PC-9 (cell line): ENCODE measurements at regions not wholly inside any gene's neighbourhood (a gene's known extent, or its start where the extent isn't known, plus 50 kb on each side); places are given as distances from the start of the nearest gene placed in this dataset.

Experiments used
- CTCF ChIP-seq: fragments of 200-600 bp; sonication (generic); conservative IDR thresholded peaks from 2 replicates; pipeline ENCODE4 v1.6.1; 2017; ENCODE audit warnings: mixed run types, antibody characterized with exemption, mild to moderate bottlenecking, moderate library complexity
- EZH2 ChIP-seq: fragments of 200-600 bp; sonication (generic); IDR thresholded peaks from 2 replicates; pipeline ENCODE4 v1.8.0; 2017; ENCODE audit warnings: antibody characterized with exemption, low read depth

DNA sequence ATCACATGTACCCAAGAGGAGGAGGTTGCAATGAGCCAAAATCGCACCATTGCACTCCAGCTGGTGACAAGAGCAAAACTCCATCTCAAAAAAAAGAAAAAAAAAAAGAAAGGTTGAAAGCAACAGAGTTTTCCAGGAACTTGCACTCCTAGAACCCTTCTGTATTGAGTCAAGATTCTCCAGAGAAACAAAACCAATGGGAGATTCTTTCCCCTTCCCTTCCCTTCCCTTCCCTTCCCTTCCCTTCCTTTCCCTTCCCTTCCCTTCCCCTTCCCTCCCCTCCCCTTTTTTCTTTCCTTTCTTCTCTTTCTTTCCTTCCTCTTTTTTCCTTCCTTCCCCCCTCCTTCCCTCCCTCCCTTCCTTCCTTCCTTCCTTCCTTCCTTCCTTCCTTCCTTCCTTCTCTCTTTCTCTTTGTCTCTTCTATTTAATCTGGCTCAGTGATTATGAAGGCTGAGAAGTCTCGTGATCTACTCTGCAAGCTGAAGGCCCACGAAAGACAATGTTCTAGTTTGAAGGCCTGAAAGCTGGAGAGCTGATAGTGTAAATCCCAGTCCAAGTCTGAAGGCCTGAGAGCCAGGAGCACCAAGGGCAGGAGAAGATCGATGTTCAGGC lies 59.6 kb upstream of the CNTLN start:
- TF ChIP-seq CTCF: no peak
- TF ChIP-seq EZH2: no peak
